Esophagus squamous epithelium (tissue), 4 donors: ENCODE measurements at regions not wholly inside any gene's neighbourhood (a gene's known extent, or its start where the extent isn't known, plus 50 kb on each side); places are given as distances from the start of the nearest gene placed in this dataset.

Experiments used
- POLR2A ChIP-seq, 4 donors: fragments of 450-650 bp; IDR thresholded peaks; one replicate each; pipeline ENCODE4 v1.6.1; 2017; ENCODE audit warnings: antibody characterized with exemption in 4 of 4, mild to moderate bottlenecking in 4 of 4, moderate library complexity in 3 of 4
- TF ChIP-seq, protein P1 (sequence below), 6 experiments: fragments of 450-650 bp in 4 of 6; fragments of 200-600 bp in 2 of 6; sonication (generic) in 2 of 6; IDR thresholded peaks; one replicate each; pipeline ENCODE4 v1.5.1; 2016 to 2019; ENCODE audit warnings: antibody characterized with exemption in 6 of 6, mild to moderate bottlenecking in 4 of 6, moderate library complexity in 4 of 6

DNA sequence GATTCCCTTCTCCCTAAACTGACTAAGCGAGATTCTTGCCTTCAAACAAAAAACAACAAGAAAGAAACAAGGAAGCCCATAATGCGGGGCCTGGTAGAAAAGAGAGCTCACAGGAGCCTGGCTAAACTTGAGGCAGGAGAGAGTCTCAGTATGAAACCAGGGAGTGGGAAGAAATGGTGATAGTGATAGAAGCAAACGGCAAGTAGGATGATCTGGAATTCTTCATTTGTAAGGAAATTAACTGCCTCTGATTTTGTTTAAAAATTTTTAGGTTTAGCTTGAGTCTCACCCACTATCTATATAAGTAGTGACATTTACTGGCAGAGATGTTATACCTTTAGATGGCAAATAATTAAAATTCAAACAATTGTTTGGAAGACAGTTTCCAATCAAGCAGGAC is 1356.5 kb upstream of the LRRTM1 start:
- TF ChIP-seq, protein P1, sequence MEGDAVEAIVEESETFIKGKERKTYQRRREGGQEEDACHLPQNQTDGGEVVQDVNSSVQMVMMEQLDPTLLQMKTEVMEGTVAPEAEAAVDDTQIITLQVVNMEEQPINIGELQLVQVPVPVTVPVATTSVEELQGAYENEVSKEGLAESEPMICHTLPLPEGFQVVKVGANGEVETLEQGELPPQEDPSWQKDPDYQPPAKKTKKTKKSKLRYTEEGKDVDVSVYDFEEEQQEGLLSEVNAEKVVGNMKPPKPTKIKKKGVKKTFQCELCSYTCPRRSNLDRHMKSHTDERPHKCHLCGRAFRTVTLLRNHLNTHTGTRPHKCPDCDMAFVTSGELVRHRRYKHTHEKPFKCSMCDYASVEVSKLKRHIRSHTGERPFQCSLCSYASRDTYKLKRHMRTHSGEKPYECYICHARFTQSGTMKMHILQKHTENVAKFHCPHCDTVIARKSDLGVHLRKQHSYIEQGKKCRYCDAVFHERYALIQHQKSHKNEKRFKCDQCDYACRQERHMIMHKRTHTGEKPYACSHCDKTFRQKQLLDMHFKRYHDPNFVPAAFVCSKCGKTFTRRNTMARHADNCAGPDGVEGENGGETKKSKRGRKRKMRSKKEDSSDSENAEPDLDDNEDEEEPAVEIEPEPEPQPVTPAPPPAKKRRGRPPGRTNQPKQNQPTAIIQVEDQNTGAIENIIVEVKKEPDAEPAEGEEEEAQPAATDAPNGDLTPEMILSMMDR (IDR thresholded peaks at IDR 0.05), result no peak
- no peak for TF ChIP-seq POLR2A (IDR thresholded peaks at IDR 0.05)
